Activated CD8-positive, alpha-beta memory T cell treated with anti-CD3 and anti-CD28 coated beads, Interleukin-2, amount 10 ng/mL, durations not matched to agents 7 days and 5 days (primary cell): ENCODE measurements at regions not wholly inside any gene's neighbourhood (a gene's known extent, or its start where the extent isn't known, plus 50 kb on each side); places are given as distances from the start of the nearest gene placed in this dataset.
"Not testable (repeated sequence)": the region's sequence is repeated elsewhere in the genome, so short reads cannot be mapped to it uniquely, and the experiment has no call there.

Experiments used
- ATAC-seq: fragments of 150-1000 bp; cut with Tn5 transposase; one replicate; pipeline ENCODE4 v1.10.0; 2021; ENCODE audit warnings: moderate library complexity
- CTCF ChIA-PET: fragments of 350-600 bp; sonication (Branson Sonifier 250); formaldehyde crosslinking; loops from one replicate; lab custom pipeline; 2021; ENCODE audit warnings: antibody characterized with exemption; lab: Charles Lee
- DNase-seq: peaks from one replicate; pipeline ENCODE4 v3.0.0-alpha.2; 2020
- H3K27ac Mint-ChIP-seq: one replicate; pipeline ENCODE4 v1.8.0; 2021; ENCODE audit warnings: mild to moderate bottlenecking, mixed read lengths
- H3K27me3 Mint-ChIP-seq: one replicate; pipeline ENCODE4 v1.8.0; 2021; ENCODE audit warnings: mixed read lengths
- H3K36me3 Mint-ChIP-seq: one replicate; pipeline ENCODE4 v1.8.0; 2021; ENCODE audit warnings: mild to moderate bottlenecking, mixed read lengths
- H3K4me1 Mint-ChIP-seq: one replicate; pipeline ENCODE4 v1.8.0; 2021; ENCODE audit warnings: mixed read lengths
- H3K4me3 Mint-ChIP-seq: one replicate; pipeline ENCODE4 v1.8.0; 2021; ENCODE audit warnings: mild to moderate bottlenecking, moderate library complexity, mixed read lengths
- H3K9me3 Mint-ChIP-seq: one replicate; pipeline ENCODE4 v1.8.0; 2022; ENCODE audit warnings: low read depth, mixed read lengths

GRCh38 chr2:239822146-239822831 is 202.9 kb downstream of the NDUFA10 start:
- peaks cover 4% of the 10 kb centered on the region for H3K27me3 Mint-ChIP-seq
- peak; percentile 41 for DNase-seq
- no peaks in the 10 kb centered on the region for H3K4me1 Mint-ChIP-seq
- no peak overlapping the region for H3K27ac Mint-ChIP-seq
- H3K9me3 Mint-ChIP-seq = no peaks in the 10 kb centered on the region
- H3K36me3 Mint-ChIP-seq = no peaks in the 10 kb centered on the region
- CTCF ChIA-PET = no interaction called here
- peak; percentile 36 for ATAC-seq
- no peak overlapping the region for H3K4me3 Mint-ChIP-seq

GRCh38 chr2:239821694-239822075 is 203.5 kb downstream of the NDUFA10 start:
- H3K4me3 Mint-ChIP-seq = no peak overlapping the region
- H3K27me3 Mint-ChIP-seq = peaks cover 4% of the 10 kb centered on the region
- DNase-seq (peak; percentile 30), ATAC-seq (no peak)
- H3K4me1 Mint-ChIP-seq = no peaks in the 10 kb centered on the region
- no peaks in the 10 kb centered on the region for H3K9me3 Mint-ChIP-seq
- H3K27ac Mint-ChIP-seq = no peak overlapping the region
- H3K36me3 Mint-ChIP-seq = no peaks in the 10 kb centered on the region
- CTCF ChIA-PET = no interaction called here

GRCh38 chr2:239820836-239821693 is 204.1 kb downstream of the NDUFA10 start:
- peaks cover 4% of the 10 kb centered on the region for H3K27me3 Mint-ChIP-seq
- H3K9me3 Mint-ChIP-seq = no peaks in the 10 kb centered on the region
- no peaks in the 10 kb centered on the region for H3K36me3 Mint-ChIP-seq
- H3K4me1 Mint-ChIP-seq = no peaks in the 10 kb centered on the region
- ATAC-seq (no peak), DNase-seq (peak; percentile 25)
- CTCF ChIA-PET = no interaction called here
- H3K4me3 Mint-ChIP-seq = no peak overlapping the region
- H3K27ac Mint-ChIP-seq = no peak overlapping the region

GRCh38 chr2:239819974-239820555 is 205.1 kb downstream of the NDUFA10 start:
- no peak overlapping the region for H3K4me3 Mint-ChIP-seq
- DNase-seq (peak; percentile 16), ATAC-seq (no peak)
- no peaks in the 10 kb centered on the region for H3K4me1 Mint-ChIP-seq
- no peaks in the 10 kb centered on the region for H3K36me3 Mint-ChIP-seq
- H3K9me3 Mint-ChIP-seq = no peaks in the 10 kb centered on the region
- H3K27ac Mint-ChIP-seq = no peak overlapping the region
- peaks cover 4% of the 10 kb centered on the region for H3K27me3 Mint-ChIP-seq
- CTCF ChIA-PET = no interaction called here

GRCh38 chr2:239819091-239819973 is 205.8 kb downstream of the NDUFA10 start:
- Mint-ChIP-seq H3K9me3 (no peaks in the 10 kb centered on the region), H3K4me3 (no peak overlapping the region), H3K4me1 (no peaks in the 10 kb centered on the region), H3K27me3 (peaks cover 4% of the 10 kb centered on the region), H3K36me3 (no peaks in the 10 kb centered on the region), H3K27ac (no peak overlapping the region)
- CTCF ChIA-PET = no interaction called here
- DNase-seq (peak; percentile 38), ATAC-seq (no peak)

GRCh38 chr2:239818531-239819011 is 206.6 kb downstream of the NDUFA10 start:
- Mint-ChIP-seq H3K27ac (peak overlapping the region; percentile 16), H3K9me3 (no peaks in the 10 kb centered on the region), H3K4me1 (no peaks in the 10 kb centered on the region), H3K36me3 (no peaks in the 10 kb centered on the region), H3K27me3 (peaks cover 4% of the 10 kb centered on the region), H3K4me3 (no peak overlapping the region)
- no peak for ATAC-seq
- DNase-seq = peak; percentile 25
- CTCF ChIA-PET = no interaction called here

- Mint-ChIP-seq H3K4me3 (no peak overlapping the region), H3K36me3 (no peaks in the 10 kb centered on the region), H3K27me3 (peaks cover 4% of the 10 kb centered on the region), H3K4me1 (no peaks in the 10 kb centered on the region), H3K27ac (no peak overlapping the region), H3K9me3 (no peaks in the 10 kb centered on the region)
- DNase-seq (peak; percentile 7), ATAC-seq (no peak)
- CTCF ChIA-PET = no interaction called here
These were observed 207.1 kb downstream of the NDUFA10 start for GRCh38 chr2:239818086-239818485.

GRCh38 chr2:239817468-239818031 is 207.6 kb downstream of the NDUFA10 start:
- CTCF ChIA-PET, H3K4me1 Mint-ChIP-seq, H3K36me3 Mint-ChIP-seq: not testable (repeated sequence)

GRCh38 chr2:239816576-239817467 is 208.3 kb downstream of the NDUFA10 start:
- H3K36me3 Mint-ChIP-seq = no peaks in the 10 kb centered on the region
- peaks cover 2% of the 10 kb centered on the region for H3K27me3 Mint-ChIP-seq
- no peak overlapping the region for H3K27ac Mint-ChIP-seq
- ATAC-seq = no peak
- no peak overlapping the region for H3K4me3 Mint-ChIP-seq
- H3K9me3 Mint-ChIP-seq = no peaks in the 10 kb centered on the region
- CTCF ChIA-PET = no interaction called here
- peak; percentile 37 for DNase-seq
- H3K4me1 Mint-ChIP-seq = no peaks in the 10 kb centered on the region

More at GRCh38 chr2:239817468-239818031, 207.6 kb downstream of the NDUFA10 start:
- not testable (repeated sequence) for H3K27ac Mint-ChIP-seq, DNase-seq, H3K9me3 Mint-ChIP-seq, ATAC-seq, H3K4me3 Mint-ChIP-seq, H3K27me3 Mint-ChIP-seq

- no peak overlapping the region for H3K27ac Mint-ChIP-seq
- H3K4me1 Mint-ChIP-seq = no peaks in the 10 kb centered on the region
- CTCF ChIA-PET = no interaction called here
- no peaks in the 10 kb centered on the region for H3K36me3 Mint-ChIP-seq
- peaks cover 2% of the 10 kb centered on the region for H3K27me3 Mint-ChIP-seq
- ATAC-seq (no peak), DNase-seq (peak; percentile 15)
- no peak overlapping the region for H3K4me3 Mint-ChIP-seq
- H3K9me3 Mint-ChIP-seq = no peaks in the 10 kb centered on the region
These were observed 209.5 kb downstream of the NDUFA10 start for GRCh38 chr2:239815671-239816070.

- Mint-ChIP-seq H3K36me3 (no peaks in the 10 kb centered on the region), H3K4me1 (no peaks in the 10 kb centered on the region), H3K27me3 (no peaks in the 10 kb centered on the region), H3K4me3 (no peak overlapping the region), H3K27ac (no peak overlapping the region), H3K9me3 (no peaks in the 10 kb centered on the region)
- no peak for ATAC-seq
- CTCF ChIA-PET = no interaction called here
- peak; percentile 21 for DNase-seq
These were observed 210.1 kb downstream of the NDUFA10 start for GRCh38 chr2:239814861-239815601.
